ENCODE measurements at regions not wholly inside any gene's neighbourhood (a gene's known extent, or its start where the extent isn't known, plus 50 kb on each side); places are given as distances from the start of the nearest gene placed in this dataset.

- FAIRE-seq: no peak
Measured at GRCh38 chr5:67350618-67351201, 154.1 kb upstream of the CD180 start.

GRCh38 chr5:67350185-67350584 is 153.6 kb upstream of the CD180 start:
- no peak for FAIRE-seq

DNA sequence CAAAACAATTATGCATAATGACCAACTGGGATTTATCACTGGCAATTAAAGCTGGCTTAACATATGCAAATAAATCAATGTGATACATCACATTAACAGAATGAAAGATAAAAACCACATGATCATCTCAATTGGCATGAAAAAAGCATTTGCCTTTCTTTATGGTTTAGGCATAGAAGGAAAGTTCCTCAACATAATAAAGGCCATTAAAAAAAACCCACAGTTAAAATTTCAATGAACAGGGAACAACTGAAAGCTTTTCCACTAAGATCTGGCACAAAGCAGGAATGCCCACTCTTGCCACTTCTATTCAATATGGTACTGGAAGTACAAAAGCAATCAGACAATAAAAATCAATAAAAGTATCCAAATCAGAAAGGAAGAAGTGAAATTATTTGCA is 151.2 kb upstream of the CD180 start:
- FAIRE-seq: no peak

DNA sequence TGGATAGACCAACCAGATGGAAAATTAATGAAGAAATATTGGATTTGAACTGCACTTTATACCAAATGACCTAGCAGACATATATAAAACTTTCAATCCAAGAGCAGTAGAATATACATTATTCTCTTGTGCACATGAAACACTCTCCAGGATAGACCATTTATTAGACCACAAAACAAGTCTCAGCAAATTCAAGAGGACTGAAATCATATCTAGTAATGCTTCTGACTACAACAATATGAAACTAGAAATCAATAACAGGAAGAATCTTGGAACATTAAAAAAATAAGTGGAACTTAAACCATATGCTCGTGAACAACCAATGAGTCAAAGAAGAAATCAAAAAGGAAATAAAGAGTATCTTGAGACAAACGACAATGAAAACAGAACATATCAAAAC is 150.0 kb upstream of the CD180 start:
- no peak for FAIRE-seq

DNA sequence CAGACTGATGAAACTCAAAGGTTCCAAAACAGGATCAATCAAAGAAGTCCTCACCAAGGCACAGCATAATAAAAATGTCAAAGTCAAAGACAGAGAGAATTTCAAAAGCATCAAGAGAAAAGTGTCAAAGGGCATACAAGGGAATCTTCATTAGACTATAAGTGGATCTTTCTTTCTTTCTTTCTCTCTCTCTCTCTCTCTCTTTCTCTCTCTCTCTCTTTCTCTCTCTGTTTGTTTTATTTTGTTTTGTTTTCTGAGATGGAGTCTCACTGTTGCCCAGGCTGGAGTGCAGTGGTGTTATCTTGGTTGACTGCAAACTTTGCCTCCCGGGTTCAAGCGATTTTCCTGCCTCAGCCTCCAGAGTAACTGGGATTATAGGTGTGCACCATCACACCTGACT is 148.3 kb upstream of the CD180 start:
- no peak for FAIRE-seq

- no peak for FAIRE-seq
Measured at GRCh38 chr5:67343835-67344234, 147.2 kb upstream of the CD180 start.

- FAIRE-seq: no peak
Measured at GRCh38 chr5:67341478-67341877, 144.9 kb upstream of the CD180 start.

DNA sequence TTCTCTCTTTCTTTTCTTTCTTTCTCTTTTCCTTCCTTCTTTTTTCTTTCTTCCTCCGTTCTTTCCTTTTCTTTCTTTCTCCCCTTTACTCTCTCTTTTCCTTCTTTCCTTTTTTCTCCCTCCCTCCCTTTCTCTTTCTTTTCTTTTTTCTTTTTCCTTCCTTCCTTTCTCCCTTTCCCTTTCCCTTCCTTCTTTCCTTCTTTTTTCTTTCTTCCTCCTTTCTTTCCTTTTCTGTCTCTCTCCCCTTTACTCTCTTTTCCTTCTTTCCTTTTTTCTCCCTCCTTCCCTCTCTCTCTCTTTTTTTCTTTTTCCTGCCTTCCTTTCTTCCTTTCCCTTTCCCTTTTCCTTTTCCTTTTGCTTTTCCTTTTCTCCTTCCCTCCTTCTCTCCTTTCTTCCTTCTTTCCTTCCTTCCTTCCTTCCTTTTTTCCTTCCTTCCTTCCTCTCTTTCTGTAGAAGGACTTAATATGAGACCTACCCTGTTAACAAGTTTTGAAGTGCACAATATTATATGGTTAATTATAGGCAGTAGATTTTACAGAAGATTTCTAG is 142.7 kb upstream of the CD180 start:
- no peak for FAIRE-seq

- no peak for FAIRE-seq
Measured at GRCh38 chr5:67338421-67338820, 141.8 kb upstream of the CD180 start.

GRCh38 chr5:67337751-67338150 is 141.2 kb upstream of the CD180 start:
- no peak for FAIRE-seq

- no peak for FAIRE-seq
Measured at GRCh38 chr5:67335426-67335825, 138.8 kb upstream of the CD180 start.

- no peak for FAIRE-seq
Measured at GRCh38 chr5:67334373-67334772, 137.8 kb upstream of the CD180 start.

DNA sequence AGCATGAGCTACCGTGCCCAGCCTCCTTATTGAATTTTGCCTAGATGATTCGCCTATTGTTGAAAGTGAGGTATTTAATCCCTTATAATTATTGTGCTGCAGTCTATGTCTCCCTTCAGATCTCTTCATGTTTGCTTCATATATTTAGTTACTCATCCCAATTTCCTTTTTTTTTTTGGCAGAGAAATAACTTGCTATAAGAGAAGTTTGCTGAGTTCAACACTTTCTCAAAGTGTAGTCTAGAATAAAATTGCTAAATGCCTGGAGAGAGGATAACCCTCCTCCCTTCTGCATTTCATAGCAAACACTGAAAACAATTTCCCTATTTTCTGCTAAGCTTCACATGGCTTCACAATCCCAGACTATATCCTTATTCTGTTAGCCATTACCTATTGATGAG is 136.6 kb upstream of the CD180 start:
- no peak for FAIRE-seq

GRCh38 chr5:67331296-67331925 is 134.8 kb upstream of the CD180 start:
- FAIRE-seq: no peak

DNA sequence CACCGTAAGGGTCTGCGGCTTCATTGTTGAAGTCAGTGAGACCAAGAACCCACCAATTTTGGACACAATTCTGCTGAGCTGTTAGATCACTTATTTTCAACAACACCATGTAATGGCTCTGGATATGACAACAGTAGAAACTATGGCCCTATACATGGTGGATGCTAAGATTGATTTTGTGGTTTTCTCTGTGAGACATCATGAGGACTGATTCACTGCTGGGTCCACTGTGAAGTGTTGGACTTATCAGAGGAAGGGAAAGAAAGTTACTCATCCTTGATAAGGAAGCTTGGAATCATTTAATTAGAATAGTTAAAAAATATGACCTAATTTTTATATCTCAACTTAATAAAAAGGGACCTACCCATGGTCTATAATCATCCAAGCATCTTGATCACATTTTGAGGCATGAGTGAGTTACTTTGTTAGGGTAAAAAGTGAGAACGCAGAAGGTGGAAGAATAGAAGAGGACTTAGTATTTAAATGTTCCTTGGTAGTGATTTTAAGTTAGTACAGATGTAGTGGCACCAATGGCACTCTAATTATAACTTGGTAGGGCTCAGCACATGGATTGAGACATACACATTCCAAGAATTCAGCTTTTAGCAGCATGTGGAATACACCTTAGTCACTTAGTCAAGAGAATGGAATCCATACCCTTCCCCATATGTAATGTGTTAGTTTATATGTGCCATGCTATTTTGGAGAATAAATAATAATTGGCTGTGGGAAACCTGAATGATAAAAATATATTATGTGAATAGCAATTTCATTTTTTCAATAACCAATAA is 123.5 kb upstream of the CD180 start:
- no peak for FAIRE-seq

- FAIRE-seq: no peak
Measured at GRCh38 chr5:67318746-67319145, 122.1 kb upstream of the CD180 start.

GRCh38 chr5:67317603-67318002 is 121.0 kb upstream of the CD180 start:
- no peak for FAIRE-seq

DNA sequence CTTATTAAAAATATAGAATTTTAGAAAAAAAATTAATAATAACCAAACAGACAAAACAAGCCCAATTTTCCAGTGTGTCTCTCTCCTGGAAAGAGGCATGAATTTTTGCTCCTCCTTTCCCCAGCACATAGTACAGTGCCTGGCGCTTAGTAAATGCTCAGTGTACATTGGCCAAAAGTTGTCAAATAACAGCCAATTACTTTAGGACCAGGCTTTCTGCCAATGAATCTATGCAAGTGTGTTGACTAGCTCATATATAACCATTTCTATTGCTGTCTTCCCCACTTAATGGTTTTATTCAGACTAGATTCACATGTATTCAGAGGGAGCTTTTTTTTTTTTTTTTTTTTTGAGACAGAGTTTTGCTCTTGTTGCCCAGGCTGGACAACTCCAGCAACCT is 120.1 kb upstream of the CD180 start:
- no peak for FAIRE-seq

DNA sequence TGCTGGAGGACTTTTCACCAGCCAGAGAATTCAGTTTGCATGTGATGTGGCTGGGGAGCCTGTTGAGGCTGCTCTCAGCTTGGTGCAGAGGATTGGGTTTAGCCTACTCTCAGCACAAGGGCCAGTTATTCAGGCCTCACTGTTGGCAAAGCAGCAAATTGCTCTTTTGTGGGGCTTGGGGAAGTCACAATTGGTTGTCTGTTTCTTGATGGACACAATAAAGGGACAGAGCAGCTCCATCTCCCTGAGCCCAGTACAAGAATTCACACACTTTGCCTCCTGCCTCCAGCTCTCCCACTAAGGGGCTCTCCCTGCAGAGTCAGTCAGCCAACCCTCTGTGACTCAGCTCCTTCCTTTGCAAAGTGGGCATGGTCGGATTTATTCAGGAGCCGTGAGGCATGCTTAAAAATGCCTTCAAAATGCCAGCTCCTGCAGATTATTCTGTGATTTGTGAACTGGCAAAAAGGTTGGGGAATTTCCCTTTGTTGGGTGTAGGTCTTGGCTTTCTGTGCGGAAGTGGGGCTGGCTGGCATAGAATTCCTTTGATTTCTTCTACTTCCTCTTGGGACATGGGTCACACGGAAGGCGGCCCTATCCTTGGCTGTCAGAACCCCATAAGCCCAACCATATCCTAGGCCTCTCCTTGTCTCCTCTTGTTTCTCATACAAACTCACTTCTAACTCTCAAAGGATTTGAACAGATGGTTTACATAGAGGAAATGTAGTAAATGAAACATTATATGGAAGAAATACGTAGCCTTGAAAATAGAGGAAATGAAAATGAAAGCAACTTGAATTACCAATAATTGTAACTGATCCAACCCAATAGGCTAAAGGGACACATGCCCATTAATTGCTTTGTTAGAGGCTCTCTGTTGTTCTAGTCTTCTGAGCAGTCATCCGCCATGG is 118.7 kb upstream of the CD180 start:
- no peak for FAIRE-seq

DNA sequence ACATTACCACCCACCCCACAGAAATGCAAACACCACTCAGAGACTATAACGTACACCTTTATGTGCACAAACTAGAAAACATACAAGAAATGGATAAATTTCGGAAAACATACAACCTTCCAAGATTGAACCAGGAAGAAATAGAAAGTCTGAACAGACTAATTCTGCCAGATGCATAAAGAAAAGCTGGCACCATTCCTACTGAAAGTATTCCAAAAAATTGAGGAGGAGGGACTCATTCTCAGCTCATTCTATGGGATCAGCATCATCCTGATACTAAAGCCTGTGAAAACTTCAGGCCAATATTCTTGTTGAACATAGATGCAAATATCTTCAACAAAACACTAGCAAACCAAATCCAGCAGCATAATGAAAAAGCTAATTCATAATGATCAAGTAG is 115.1 kb upstream of the CD180 start:
- FAIRE-seq: no peak

DNA sequence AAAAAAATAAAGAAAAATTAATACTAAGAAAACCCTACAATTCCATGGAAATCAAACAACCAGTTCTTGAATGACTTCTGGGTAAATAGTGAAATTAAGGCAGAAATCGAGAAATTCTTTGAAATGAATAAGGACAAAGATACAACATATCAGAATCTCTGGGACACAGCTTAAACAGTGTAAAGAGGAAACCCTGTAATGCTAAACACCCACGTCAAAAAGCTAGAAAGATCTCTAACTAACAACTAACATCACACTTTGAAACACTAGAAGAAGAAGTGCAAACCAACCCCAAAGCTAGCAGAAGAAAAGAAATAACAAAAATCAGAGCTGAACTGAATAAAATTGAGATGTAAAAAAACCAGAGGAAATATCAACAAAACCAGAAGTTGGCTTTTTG is 114.6 kb upstream of the CD180 start:
- FAIRE-seq: no peak

- no peak for FAIRE-seq
Measured at GRCh38 chr5:67310740-67311139, 114.1 kb upstream of the CD180 start.

- FAIRE-seq: no peak
Measured at GRCh38 chr5:67310169-67310568, 113.6 kb upstream of the CD180 start.
